ENCODE measurements at regions not wholly inside any gene's neighbourhood (a gene's known extent, or its start where the extent isn't known, plus 50 kb on each side); places are given as distances from the start of the nearest gene placed in this dataset.

GRCh38 chr13:85663856-85664255 lies 135.4 kb downstream of the SLITRK6 start:
- no peak for DNase-seq

GRCh38 chr13:85662186-85662585 lies 137.0 kb downstream of the SLITRK6 start:
- DNase-seq, result no peak

GRCh38 chr13:85661675-85662074 lies 137.5 kb downstream of the SLITRK6 start:
- DNase-seq, result no peak

GRCh38 chr13:85659493-85659892 lies 139.7 kb downstream of the SLITRK6 start:
- DNase-seq, result no peak

- no peak for DNase-seq
These were observed 141.3 kb downstream of the SLITRK6 start for GRCh38 chr13:85657942-85658341.

GRCh38 chr13:85655040-85655439 lies 144.2 kb downstream of the SLITRK6 start:
- DNase-seq, result no peak

GRCh38 chr13:85654227-85654626 lies 145.0 kb downstream of the SLITRK6 start:
- no peak for DNase-seq

GRCh38 chr13:85653681-85654080 lies 145.5 kb downstream of the SLITRK6 start:
- DNase-seq, result no peak

GRCh38 chr13:85652491-85652890 lies 146.7 kb downstream of the SLITRK6 start:
- DNase-seq, result no peak

GRCh38 chr13:85651440-85651839 lies 147.8 kb downstream of the SLITRK6 start:
- no peak for DNase-seq

- DNase-seq, result no peak
These were observed 148.6 kb downstream of the SLITRK6 start for GRCh38 chr13:85650613-85651012.

- no peak for DNase-seq
These were observed 158.5 kb downstream of the SLITRK6 start for GRCh38 chr13:85640727-85641126.

GRCh38 chr13:85638815-85639393 lies 160.3 kb downstream of the SLITRK6 start:
- DNase-seq, result no peak

GRCh38 chr13:85638265-85638664 lies 161.0 kb downstream of the SLITRK6 start:
- no peak for DNase-seq

- no peak for DNase-seq
These were observed 166.6 kb downstream of the SLITRK6 start for GRCh38 chr13:85632526-85633195.

GRCh38 chr13:85631801-85632200 lies 167.4 kb downstream of the SLITRK6 start:
- DNase-seq, result no peak

GRCh38 chr13:85626603-85627002 lies 172.6 kb downstream of the SLITRK6 start:
- DNase-seq, result no peak

GRCh38 chr13:85619321-85619720 lies 179.9 kb downstream of the SLITRK6 start:
- no peak for DNase-seq

GRCh38 chr13:85618521-85618920 lies 180.7 kb downstream of the SLITRK6 start:
- DNase-seq, result no peak

- no peak for DNase-seq
These were observed 182.9 kb downstream of the SLITRK6 start for GRCh38 chr13:85616275-85616674.

- no peak for DNase-seq
These were observed 184.2 kb downstream of the SLITRK6 start for GRCh38 chr13:85615031-85615430.

GRCh38 chr13:85610024-85610423 lies 189.2 kb downstream of the SLITRK6 start:
- no peak for DNase-seq

GRCh38 chr13:85608255-85608829 lies 190.9 kb downstream of the SLITRK6 start:
- DNase-seq, result no peak

- DNase-seq, result no peak
These were observed 195.5 kb downstream of the SLITRK6 start for GRCh38 chr13:85603735-85604134.

GRCh38 chr13:85601526-85601925 lies 197.7 kb downstream of the SLITRK6 start:
- DNase-seq, result no peak

Measured in NCI-H345 (cell line).